H1 (cell line): ENCODE measurements at regions not wholly inside any gene's neighbourhood (a gene's known extent, or its start where the extent isn't known, plus 50 kb on each side); places are given as distances from the start of the nearest gene placed in this dataset.

Experiments
- CTCF ChIA-PET: fragments of 300-600 bp; sonication (Branson Sonifier 250); formaldehyde crosslinking; loops from one replicate; lab custom pipeline; 2021; ENCODE audit not compliant: partially characterized antibody; lab: Charles Lee
- POLR2A ChIA-PET: fragments of 300-600 bp; sonication (Branson Sonifier 250); formaldehyde crosslinking; loops from one replicate; lab custom pipeline; 2021; ENCODE audit warnings: inconsistent platforms; ENCODE audit not compliant: partially characterized antibody; lab: Charles Lee
- DNase-seq, 2 experiments: peaks; one replicate each; pipeline versions ENCODE4 v3.0.0 to v3.0.0-alpha.2; 2010 to 2022; ENCODE audit warnings: low spot score in 2 of 2, low read depth in 1 of 2, mixed read lengths in 1 of 2
- FAIRE-seq: peaks from 2 replicates; lab custom pipeline; 2011; peaks lifted over from hg19 to GRCh38; lab: Jason Lieb, UNC
- H2AFZ ChIP-seq: 2 replicates; pipeline ENCODE4 v1.8.1; 2012; ENCODE audit warnings: low read length, inconsistent platforms
- H2AK5ac ChIP-seq: 2 replicates; pipeline ENCODE4 v1.6.1; 2013; ENCODE audit warnings: low read depth, low read length
- H2BK120ac ChIP-seq: replicated peaks from 2 replicates; pipeline ENCODE3; 2013; ENCODE audit warnings: low read depth, low read length, inconsistent platforms
- H2BK12ac ChIP-seq: 2 replicates; pipeline ENCODE4 v1.6.1; 2013; ENCODE audit warnings: low read depth, low read length
- H2BK15ac ChIP-seq: 2 replicates; pipeline ENCODE4 v1.6.1; 2013; ENCODE audit warnings: low read length
- H2BK20ac ChIP-seq: 2 replicates; pipeline ENCODE4 v1.6.1; 2013; ENCODE audit warnings: low read length
- H2BK5ac ChIP-seq: 2 replicates; pipeline ENCODE4 v1.6.1; 2013; ENCODE audit warnings: low read depth, low read length
- H3K14ac ChIP-seq: 2 replicates; pipeline ENCODE4 v1.6.1; 2013; ENCODE audit warnings: inconsistent platforms; ENCODE audit not compliant: insufficient read length
- H3K18ac ChIP-seq: 2 replicates; pipeline ENCODE4 v1.6.1; 2013; ENCODE audit warnings: low read length; ENCODE audit errors: extremely low read depth
- H3K23ac ChIP-seq: 2 replicates; pipeline ENCODE4 v1.6.1; 2013; ENCODE audit warnings: inconsistent platforms; ENCODE audit not compliant: insufficient read length
- H3K23me2 ChIP-seq: 2 replicates; pipeline ENCODE4 v1.6.1; 2013; ENCODE audit warnings: low read depth, low read length
- H3K27ac ChIP-seq: 2 replicates; pipeline ENCODE4 v1.6.1; 2011; ENCODE audit warnings: low read depth, low read length, inconsistent platforms
- H3K27me3 ChIP-seq, 4 experiments: replicated peaks in 1 of 4; 1 replicate in 1 of 4; 2 replicates in 3 of 4; pipeline versions ENCODE4 v1.6.1 to v1.8.1; 2011 to 2013; ENCODE audit warnings: low read length in 3 of 4, mild to moderate bottlenecking in 3 of 4, inconsistent platforms in 2 of 4, mixed read lengths in 2 of 4, moderate library complexity in 1 of 4; ENCODE audit not compliant: control insufficient read depth in 3 of 4, insufficient read depth in 3 of 4; ENCODE audit errors: extremely low read depth in 1 of 4
- H3K36me3 ChIP-seq, 4 experiments: 2 replicates each; pipeline versions ENCODE4 v1.6.1 to v1.8.1; 2011 to 2013; ENCODE audit warnings: mild to moderate bottlenecking in 4 of 4, low read length in 3 of 4, moderate library complexity in 2 of 4, control low read depth in 1 of 4, inconsistent platforms in 1 of 4; ENCODE audit not compliant: insufficient read depth in 4 of 4, control insufficient read depth in 2 of 4
- H3K4ac ChIP-seq: replicated peaks from 2 replicates; pipeline ENCODE3; 2013; ENCODE audit warnings: low read length, low read depth, mixed read lengths, inconsistent platforms; ENCODE audit not compliant: insufficient read length
- H3K4me1 ChIP-seq, 4 experiments: replicated peaks in 1 of 4; 1 replicate in 1 of 4; 2 replicates in 3 of 4; pipeline versions ENCODE4 v1.6.1 to v1.8.1; 2011 to 2013; ENCODE audit warnings: low read length in 3 of 4, inconsistent platforms in 2 of 4, mixed read lengths in 1 of 4; ENCODE audit not compliant: insufficient read depth in 4 of 4, control insufficient read depth in 3 of 4
- H3K4me2 ChIP-seq, 2 experiments: 2 replicates each; pipeline versions ENCODE4 v1.6.1 to v1.8.1; 2011 to 2013; ENCODE audit warnings: low read depth in 2 of 2, low read length in 2 of 2, control low read depth in 1 of 2, inconsistent platforms in 1 of 2, mild to moderate bottlenecking in 1 of 2; ENCODE audit not compliant: insufficient read depth in 1 of 2
- H3K4me3 ChIP-seq, 4 experiments: fragments of 200-600, 300-600 bp in 1 of 4; sonication (generic), shearing (Covaris generic), sonication (Bioruptor Twin) in 1 of 4; 2 replicates each; pipeline versions ENCODE4 v1.5.1 to v1.8.1; 2011 to 2016; ENCODE audit warnings: low read length in 4 of 4, low read depth in 3 of 4, control low read depth in 2 of 4, inconsistent platforms in 2 of 4, mild to moderate bottlenecking in 2 of 4, mixed read lengths in 1 of 4, moderate library complexity in 1 of 4; ENCODE audit not compliant: insufficient read depth in 2 of 4; ENCODE audit errors: extremely low read depth in 1 of 4
- H3K56ac ChIP-seq: replicated peaks from 2 replicates; pipeline ENCODE3; 2013; ENCODE audit warnings: low read depth, mild to moderate bottlenecking, mixed read lengths, low read length, inconsistent platforms; ENCODE audit not compliant: insufficient read length
- H3K79me1 ChIP-seq: 2 replicates; pipeline ENCODE4 v1.6.1; 2013; ENCODE audit warnings: low read depth, low read length, control low read depth
- H3K79me2 ChIP-seq, 2 experiments: 2 replicates each; pipeline versions ENCODE4 v1.6.1 to v1.8.1; 2012 to 2013; ENCODE audit warnings: low read length in 2 of 2, mild to moderate bottlenecking in 2 of 2, inconsistent platforms in 1 of 2; ENCODE audit not compliant: insufficient read depth in 2 of 2, control insufficient read depth in 1 of 2
- H3K9ac ChIP-seq, 4 experiments: replicated peaks in 1 of 4; 1 replicate in 1 of 4; 2 replicates in 3 of 4; pipeline versions ENCODE4 v1.6.1 to v1.8.1; 2011 to 2013; ENCODE audit warnings: low read depth in 3 of 4, low read length in 3 of 4, control low read depth in 2 of 4, mild to moderate bottlenecking in 2 of 4, moderate library complexity in 2 of 4, inconsistent platforms in 1 of 4; ENCODE audit errors: extremely low read depth in 1 of 4
- H3K9me3 ChIP-seq, 2 experiments: 2 replicates each; pipeline versions ENCODE4 v1.6.1 to v1.8.1; 2012 to 2013; ENCODE audit warnings: mild to moderate bottlenecking in 2 of 2, moderate library complexity in 2 of 2, control low read depth in 1 of 2, inconsistent platforms in 1 of 2, low read depth in 1 of 2, low read length in 1 of 2, mixed read lengths in 1 of 2; ENCODE audit not compliant: insufficient read depth in 2 of 2
- H4K20me1 ChIP-seq, 2 experiments: replicated peaks in 1 of 2; 2 replicates each; pipeline versions ENCODE3 to v1.8.1; 2011 to 2013; ENCODE audit warnings: inconsistent platforms in 2 of 2, low read length in 2 of 2, mild to moderate bottlenecking in 1 of 2; ENCODE audit not compliant: insufficient read depth in 2 of 2, control insufficient read depth in 1 of 2
- H4K5ac ChIP-seq: 2 replicates; pipeline ENCODE4 v1.6.1; 2013; ENCODE audit warnings: low read length, low read depth, mixed read lengths, inconsistent platforms; ENCODE audit not compliant: insufficient read length
- H4K8ac ChIP-seq: 2 replicates; pipeline ENCODE4 v1.8.0; 2013; ENCODE audit warnings: mild to moderate bottlenecking, moderate library complexity, low read length, inconsistent platforms; ENCODE audit not compliant: insufficient read depth; ENCODE audit errors: extremely low read depth
- H4K91ac ChIP-seq: replicated peaks from 2 replicates; pipeline ENCODE3; 2013; ENCODE audit warnings: low read length, mixed read lengths, inconsistent platforms; ENCODE audit not compliant: insufficient read length
- WGBS, 2 experiments: shearing (Covaris generic) in 1 of 2; methylation state at CpG; one replicate each; pipeline versions ENCODE4 v1.1.6 to v1.1.7; 2013 to 2015; ENCODE audit warnings: low lambda C conversion rate in 2 of 2, mixed read lengths in 2 of 2, inconsistent platforms in 1 of 2, low coverage in 1 of 2, missing lambda C conversion rate in 1 of 2; ENCODE audit not compliant: insufficient replicate concordance in 2 of 2, insufficient coverage in 1 of 2, insufficient read length in 1 of 2; ENCODE audit errors: extremely low coverage in 1 of 2, missing lambda C conversion rate in 1 of 2; 5-methylcytosine and 5-hydroxymethylcytosine counted together
- TF ChIP-seq, protein P1 (sequence below): fragments of 300-600 bp; sonication (generic); IDR thresholded peaks from 2 replicates; pipeline ENCODE4 v1.7.1; 2012; ENCODE audit warnings: low read length, moderate library complexity, mild to moderate bottlenecking, inconsistent platforms; ENCODE audit not compliant: insufficient replicate concordance

- 96% methylated on average over 3 of the region's 3 CpGs; no CpG with 5 or more reads in 1 of the 2 experiments for WGBS, 2 experiments
- H3K4me1 ChIP-seq, result no peaks in the 10 kb centered on the region
- H2BK15ac ChIP-seq, result no peak overlapping the region
- no peak overlapping the region for H2BK120ac ChIP-seq
- H2AK5ac ChIP-seq, result no peak overlapping the region
- H4K8ac ChIP-seq, result no peak overlapping the region
- no peaks in the 10 kb centered on the region for H3K79me2 ChIP-seq
- FAIRE-seq, result no peak
- no peak overlapping the region for H3K4me2 ChIP-seq
- no peak overlapping the region for H4K91ac ChIP-seq
- ChIA-PET CTCF (no interaction called here), POLR2A (no interaction called here)
- H3K56ac ChIP-seq, result no peak overlapping the region
- no peaks in the 10 kb centered on the region for H3K79me1 ChIP-seq
- H3K27ac ChIP-seq, result no peak overlapping the region
- no peaks in the 10 kb centered on the region; a peak in 1 of 4 replicates for H3K9me3 ChIP-seq
- H4K20me1 ChIP-seq, result no peaks in the 10 kb centered on the region
- no peak for DNase-seq
- no peak overlapping the region for H2AFZ ChIP-seq
- no peak overlapping the region for H2BK5ac ChIP-seq
- no peaks in the 10 kb centered on the region for H3K23me2 ChIP-seq
- no peak overlapping the region for H4K5ac ChIP-seq
- no peaks in the 10 kb centered on the region for H3K27me3 ChIP-seq
- no peak overlapping the region for H3K4me3 ChIP-seq
- no peak overlapping the region for H3K9ac ChIP-seq
- H2BK20ac ChIP-seq, result no peak overlapping the region
- H3K36me3 ChIP-seq, result no peaks in the 10 kb centered on the region
- H3K4ac ChIP-seq, result no peak overlapping the region
- H2BK12ac ChIP-seq, result no peak overlapping the region
- H3K18ac ChIP-seq, result no peak overlapping the region
- no peak overlapping the region for H3K23ac ChIP-seq
- no peak overlapping the region for H3K14ac ChIP-seq
- TF ChIP-seq, protein P1, sequence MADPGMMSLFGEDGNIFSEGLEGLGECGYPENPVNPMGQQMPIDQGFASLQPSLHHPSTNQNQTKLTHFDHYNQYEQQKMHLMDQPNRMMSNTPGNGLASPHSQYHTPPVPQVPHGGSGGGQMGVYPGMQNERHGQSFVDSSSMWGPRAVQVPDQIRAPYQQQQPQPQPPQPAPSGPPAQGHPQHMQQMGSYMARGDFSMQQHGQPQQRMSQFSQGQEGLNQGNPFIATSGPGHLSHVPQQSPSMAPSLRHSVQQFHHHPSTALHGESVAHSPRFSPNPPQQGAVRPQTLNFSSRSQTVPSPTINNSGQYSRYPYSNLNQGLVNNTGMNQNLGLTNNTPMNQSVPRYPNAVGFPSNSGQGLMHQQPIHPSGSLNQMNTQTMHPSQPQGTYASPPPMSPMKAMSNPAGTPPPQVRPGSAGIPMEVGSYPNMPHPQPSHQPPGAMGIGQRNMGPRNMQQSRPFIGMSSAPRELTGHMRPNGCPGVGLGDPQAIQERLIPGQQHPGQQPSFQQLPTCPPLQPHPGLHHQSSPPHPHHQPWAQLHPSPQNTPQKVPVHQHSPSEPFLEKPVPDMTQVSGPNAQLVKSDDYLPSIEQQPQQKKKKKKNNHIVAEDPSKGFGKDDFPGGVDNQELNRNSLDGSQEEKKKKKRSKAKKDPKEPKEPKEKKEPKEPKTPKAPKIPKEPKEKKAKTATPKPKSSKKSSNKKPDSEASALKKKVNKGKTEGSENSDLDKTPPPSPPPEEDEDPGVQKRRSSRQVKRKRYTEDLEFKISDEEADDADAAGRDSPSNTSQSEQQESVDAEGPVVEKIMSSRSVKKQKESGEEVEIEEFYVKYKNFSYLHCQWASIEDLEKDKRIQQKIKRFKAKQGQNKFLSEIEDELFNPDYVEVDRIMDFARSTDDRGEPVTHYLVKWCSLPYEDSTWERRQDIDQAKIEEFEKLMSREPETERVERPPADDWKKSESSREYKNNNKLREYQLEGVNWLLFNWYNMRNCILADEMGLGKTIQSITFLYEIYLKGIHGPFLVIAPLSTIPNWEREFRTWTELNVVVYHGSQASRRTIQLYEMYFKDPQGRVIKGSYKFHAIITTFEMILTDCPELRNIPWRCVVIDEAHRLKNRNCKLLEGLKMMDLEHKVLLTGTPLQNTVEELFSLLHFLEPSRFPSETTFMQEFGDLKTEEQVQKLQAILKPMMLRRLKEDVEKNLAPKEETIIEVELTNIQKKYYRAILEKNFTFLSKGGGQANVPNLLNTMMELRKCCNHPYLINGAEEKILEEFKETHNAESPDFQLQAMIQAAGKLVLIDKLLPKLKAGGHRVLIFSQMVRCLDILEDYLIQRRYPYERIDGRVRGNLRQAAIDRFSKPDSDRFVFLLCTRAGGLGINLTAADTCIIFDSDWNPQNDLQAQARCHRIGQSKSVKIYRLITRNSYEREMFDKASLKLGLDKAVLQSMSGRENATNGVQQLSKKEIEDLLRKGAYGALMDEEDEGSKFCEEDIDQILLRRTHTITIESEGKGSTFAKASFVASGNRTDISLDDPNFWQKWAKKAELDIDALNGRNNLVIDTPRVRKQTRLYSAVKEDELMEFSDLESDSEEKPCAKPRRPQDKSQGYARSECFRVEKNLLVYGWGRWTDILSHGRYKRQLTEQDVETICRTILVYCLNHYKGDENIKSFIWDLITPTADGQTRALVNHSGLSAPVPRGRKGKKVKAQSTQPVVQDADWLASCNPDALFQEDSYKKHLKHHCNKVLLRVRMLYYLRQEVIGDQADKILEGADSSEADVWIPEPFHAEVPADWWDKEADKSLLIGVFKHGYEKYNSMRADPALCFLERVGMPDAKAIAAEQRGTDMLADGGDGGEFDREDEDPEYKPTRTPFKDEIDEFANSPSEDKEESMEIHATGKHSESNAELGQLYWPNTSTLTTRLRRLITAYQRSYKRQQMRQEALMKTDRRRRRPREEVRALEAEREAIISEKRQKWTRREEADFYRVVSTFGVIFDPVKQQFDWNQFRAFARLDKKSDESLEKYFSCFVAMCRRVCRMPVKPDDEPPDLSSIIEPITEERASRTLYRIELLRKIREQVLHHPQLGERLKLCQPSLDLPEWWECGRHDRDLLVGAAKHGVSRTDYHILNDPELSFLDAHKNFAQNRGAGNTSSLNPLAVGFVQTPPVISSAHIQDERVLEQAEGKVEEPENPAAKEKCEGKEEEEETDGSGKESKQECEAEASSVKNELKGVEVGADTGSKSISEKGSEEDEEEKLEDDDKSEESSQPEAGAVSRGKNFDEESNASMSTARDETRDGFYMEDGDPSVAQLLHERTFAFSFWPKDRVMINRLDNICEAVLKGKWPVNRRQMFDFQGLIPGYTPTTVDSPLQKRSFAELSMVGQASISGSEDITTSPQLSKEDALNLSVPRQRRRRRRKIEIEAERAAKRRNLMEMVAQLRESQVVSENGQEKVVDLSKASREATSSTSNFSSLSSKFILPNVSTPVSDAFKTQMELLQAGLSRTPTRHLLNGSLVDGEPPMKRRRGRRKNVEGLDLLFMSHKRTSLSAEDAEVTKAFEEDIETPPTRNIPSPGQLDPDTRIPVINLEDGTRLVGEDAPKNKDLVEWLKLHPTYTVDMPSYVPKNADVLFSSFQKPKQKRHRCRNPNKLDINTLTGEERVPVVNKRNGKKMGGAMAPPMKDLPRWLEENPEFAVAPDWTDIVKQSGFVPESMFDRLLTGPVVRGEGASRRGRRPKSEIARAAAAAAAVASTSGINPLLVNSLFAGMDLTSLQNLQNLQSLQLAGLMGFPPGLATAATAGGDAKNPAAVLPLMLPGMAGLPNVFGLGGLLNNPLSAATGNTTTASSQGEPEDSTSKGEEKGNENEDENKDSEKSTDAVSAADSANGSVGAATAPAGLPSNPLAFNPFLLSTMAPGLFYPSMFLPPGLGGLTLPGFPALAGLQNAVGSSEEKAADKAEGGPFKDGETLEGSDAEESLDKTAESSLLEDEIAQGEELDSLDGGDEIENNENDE, result no peak
Measured at GRCh38 chr14:85934886-85935254, 404.9 kb downstream of the FLRT2 start.
